Natural killer cell (primary cell): ENCODE measurements at regions not wholly inside any gene's neighbourhood (a gene's known extent, or its start where the extent isn't known, plus 50 kb on each side); places are given as distances from the start of the nearest gene placed in this dataset.

ENCODE experiments used
- ATAC-seq, 3 donors: fragments of 150-1000 bp in 2 of 3; fragments of 200-7000 bp in 1 of 3; cut with Tn5 transposase; 1 replicate in 1 of 3; 2 replicates in 2 of 3; pipeline ENCODE4 v1.10.0; 2021; ENCODE audit warnings: mild to moderate bottlenecking in 2 of 3, moderate library complexity in 2 of 3
- DNase-seq, 2 donors: peaks; one replicate each; pipeline versions ENCODE4 v3.0.0 to v3.0.0-alpha.2; 2013 to 2021; ENCODE audit warnings: mixed read lengths in 1 of 2
- H3K27ac ChIP-seq: one replicate; pipeline ENCODE4 v1.5.1; 2013; ENCODE audit warnings: mild to moderate bottlenecking, low read length
- H3K27me3 ChIP-seq: one replicate; pipeline ENCODE4 v1.6.1; 2013; ENCODE audit warnings: low read length; ENCODE audit not compliant: control insufficient read depth, insufficient read depth
- H3K36me3 ChIP-seq: one replicate; pipeline ENCODE4 v1.6.1; 2013; ENCODE audit warnings: low read length; ENCODE audit not compliant: control insufficient read depth, insufficient read depth
- H3K4me1 ChIP-seq: one replicate; pipeline ENCODE4 v1.6.1; 2013; ENCODE audit warnings: low read length; ENCODE audit not compliant: control insufficient read depth, insufficient read depth
- H3K4me3 ChIP-seq: one replicate; pipeline ENCODE4 v1.5.1; 2013; ENCODE audit warnings: low read length
- H3K9me3 ChIP-seq: one replicate; pipeline ENCODE4 v1.6.1; 2013; ENCODE audit warnings: low read length; ENCODE audit not compliant: control insufficient read depth, insufficient read depth
- H3K27ac Mint-ChIP-seq, 2 donors: one replicate each; pipeline ENCODE4 v1.8.0; 2022; ENCODE audit warnings: mild to moderate bottlenecking in 2 of 2, mixed read lengths in 2 of 2, moderate library complexity in 1 of 2
- H3K27me3 Mint-ChIP-seq, 2 donors: one replicate each; pipeline ENCODE4 v1.8.0; 2022; ENCODE audit warnings: low read depth in 2 of 2, mixed read lengths in 2 of 2
- H3K36me3 Mint-ChIP-seq: one replicate; pipeline ENCODE4 v1.8.0; 2022; ENCODE audit warnings: mixed read lengths
- H3K4me1 Mint-ChIP-seq, 2 donors: one replicate each; pipeline ENCODE4 v1.8.0; 2022; ENCODE audit warnings: mixed read lengths in 2 of 2
- H3K4me3 Mint-ChIP-seq: one replicate; pipeline ENCODE4 v1.8.0; 2022; ENCODE audit warnings: mild to moderate bottlenecking, moderate library complexity, mixed read lengths
- H3K9me3 Mint-ChIP-seq, 2 donors: one replicate each; pipeline ENCODE4 v1.8.0; 2022; ENCODE audit warnings: mixed read lengths in 2 of 2
- CTCF ChIP-seq: fragments of 200-600 bp; IDR thresholded peaks from one replicate; pipeline ENCODE4 v1.8.0; 2022; ENCODE audit warnings: antibody characterized with exemption
- WGBS: methylation state at CpG from one replicate; pipeline ENCODE4 v1.1.7; 2013; ENCODE audit warnings: missing lambda C conversion rate; ENCODE audit not compliant: insufficient coverage; 5-methylcytosine and 5-hydroxymethylcytosine counted together
- intact Hi-C: fragments of 100-400 bp; cut with micrococcal nuclease; formaldehyde crosslinking; loops from one replicate; pipeline ENCODE4 v1.14.2; 2022

GRCh38 chr6:27838058-27838944 is 73.9 kb downstream of the OR2B2 start:
- peak overlapping the region; percentile 82 for H3K4me3 ChIP-seq
- Mint-ChIP-seq H3K27ac (no peak overlapping the region), H3K9me3 (no peaks in the 10 kb centered on the region), H3K36me3 (no peaks in the 10 kb centered on the region), H3K4me3 (no peak overlapping the region), H3K27me3 (no peaks in the 10 kb centered on the region), H3K4me1 (peaks cover 6 to 7% of the 10 kb centered on the region in 2 donors)
- H3K27me3 ChIP-seq: no peaks in the 10 kb centered on the region
- under 1% methylated on average over 66 of the region's 66 CpGs for WGBS
- peak overlapping the region; percentile 98 for H3K27ac ChIP-seq
- peaks cover 32% of the 10 kb centered on the region for H3K4me1 ChIP-seq
- intact Hi-C loops: loop anchor here (1.0 to 10.0 kb wide), 10 partner anchors 14 to 1814 kb away; partner anchors contain the start of gene ZSCAN31
- DNase-seq (peak; percentile 78 to 97), ATAC-seq (peak; percentile 66 to 86 (median 79))
- TF ChIP-seq CTCF: no peak
- no peaks in the 10 kb centered on the region for H3K9me3 ChIP-seq
- H3K36me3 ChIP-seq: no peaks in the 10 kb centered on the region

GRCh38 chr6:27837625-27838057 is 74.6 kb downstream of the OR2B2 start:
- WGBS: 0% methylated on average over 11 of the region's 11 CpGs
- Histone ChIP-seq H3K27ac (peak overlapping the region; percentile 98), H3K27me3 (no peaks in the 10 kb centered on the region), H3K36me3 (no peaks in the 10 kb centered on the region), H3K4me1 (peaks cover 32% of the 10 kb centered on the region), H3K9me3 (no peaks in the 10 kb centered on the region), H3K4me3 (peak overlapping the region; percentile 82)
- Mint-ChIP-seq H3K9me3 (no peaks in the 10 kb centered on the region), H3K27ac (no peak overlapping the region), H3K4me1 (peaks cover 6 to 7% of the 10 kb centered on the region in 2 donors), H3K36me3 (no peaks in the 10 kb centered on the region), H3K4me3 (no peak overlapping the region), H3K27me3 (no peaks in the 10 kb centered on the region)
- ATAC-seq (peak; percentile 13 to 21 (median 13)), DNase-seq (peak in 1 of 2 donors; percentile 69)
- intact Hi-C loops: loop anchor here (1.0 to 10.0 kb wide), 12 partner anchors 13 to 1813 kb away; partner anchors contain the start of gene ZSCAN31
- TF ChIP-seq CTCF: no peak

- Histone ChIP-seq H3K4me3 (peak overlapping the region; percentile 82), H3K27ac (peak overlapping the region; percentile 98), H3K36me3 (no peaks in the 10 kb centered on the region), H3K9me3 (no peaks in the 10 kb centered on the region), H3K27me3 (no peaks in the 10 kb centered on the region), H3K4me1 (peaks cover 32% of the 10 kb centered on the region)
- H3K27me3 Mint-ChIP-seq: no peaks in the 10 kb centered on the region
- DNase-seq (peak; percentile 63 to 85), ATAC-seq (peak; percentile 48 to 60 (median 60))
- no peaks in the 10 kb centered on the region for H3K9me3 Mint-ChIP-seq
- H3K27ac Mint-ChIP-seq: no peak overlapping the region
- peaks cover 6 to 7% of the 10 kb centered on the region in 2 donors for H3K4me1 Mint-ChIP-seq
- no peak for TF ChIP-seq CTCF
- intact Hi-C loops: loop anchor here (1.0 to 10.0 kb wide), 7 partner anchors 35 to 1812 kb away; a partner anchor contains a TSS
- 0% methylated on average over 25 of the region's 25 CpGs for WGBS
- no peak overlapping the region for H3K4me3 Mint-ChIP-seq
- no peaks in the 10 kb centered on the region for H3K36me3 Mint-ChIP-seq
These were observed 75.2 kb downstream of the OR2B2 start for GRCh38 chr6:27836783-27837624.
